ENCODE measurements at regions not wholly inside any gene's neighbourhood (a gene's known extent, or its start where the extent isn't known, plus 50 kb on each side); places are given as distances from the start of the nearest gene placed in this dataset.

DNA sequence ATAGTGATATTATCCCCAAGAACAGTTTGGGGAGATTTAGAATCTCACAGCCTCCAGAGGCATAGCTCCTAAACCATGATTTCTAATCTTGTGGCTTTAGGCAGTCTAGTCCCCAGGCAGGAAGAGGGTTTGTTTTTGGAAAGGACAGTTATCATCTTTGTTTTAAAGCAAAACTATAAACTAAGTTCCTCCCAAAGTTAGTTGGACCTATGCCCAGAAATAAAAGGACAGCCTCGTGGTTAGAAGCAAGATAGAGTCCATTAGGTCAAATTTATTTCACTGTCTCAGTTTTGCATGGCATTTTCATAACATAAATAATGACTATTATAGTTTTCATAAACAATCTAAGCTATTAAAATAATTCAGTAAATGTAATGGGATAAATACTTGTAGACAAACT, 120.5 kb downstream of the MAGEC2 start:
- DNase-seq, result no peak
- TF ChIP-seq, protein P1, sequence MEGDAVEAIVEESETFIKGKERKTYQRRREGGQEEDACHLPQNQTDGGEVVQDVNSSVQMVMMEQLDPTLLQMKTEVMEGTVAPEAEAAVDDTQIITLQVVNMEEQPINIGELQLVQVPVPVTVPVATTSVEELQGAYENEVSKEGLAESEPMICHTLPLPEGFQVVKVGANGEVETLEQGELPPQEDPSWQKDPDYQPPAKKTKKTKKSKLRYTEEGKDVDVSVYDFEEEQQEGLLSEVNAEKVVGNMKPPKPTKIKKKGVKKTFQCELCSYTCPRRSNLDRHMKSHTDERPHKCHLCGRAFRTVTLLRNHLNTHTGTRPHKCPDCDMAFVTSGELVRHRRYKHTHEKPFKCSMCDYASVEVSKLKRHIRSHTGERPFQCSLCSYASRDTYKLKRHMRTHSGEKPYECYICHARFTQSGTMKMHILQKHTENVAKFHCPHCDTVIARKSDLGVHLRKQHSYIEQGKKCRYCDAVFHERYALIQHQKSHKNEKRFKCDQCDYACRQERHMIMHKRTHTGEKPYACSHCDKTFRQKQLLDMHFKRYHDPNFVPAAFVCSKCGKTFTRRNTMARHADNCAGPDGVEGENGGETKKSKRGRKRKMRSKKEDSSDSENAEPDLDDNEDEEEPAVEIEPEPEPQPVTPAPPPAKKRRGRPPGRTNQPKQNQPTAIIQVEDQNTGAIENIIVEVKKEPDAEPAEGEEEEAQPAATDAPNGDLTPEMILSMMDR (IDR thresholded peaks at IDR 0.05), result no peak
- TF ChIP-seq POLR2A (IDR thresholded peaks at IDR 0.05), result no peak
- H3K27ac ChIP-seq, result no peak overlapping the region
- H3K36me3 ChIP-seq (ENCODE audit: low read depth, missing control alignments), result no peaks in the 10 kb centered on the region
- no peaks in the 10 kb centered on the region for H3K4me1 ChIP-seq
- intact Hi-C loops (cut with DNase I; ENCODE audit: low total_unique reads), result no loop called here
- no peaks in the 10 kb centered on the region for H3K27me3 ChIP-seq
- 22 to 29% methylated on average over 1 of the region's 1 CpG for WGBS, 2 donors
- no peak overlapping the region for H3K4me3 ChIP-seq
- H3K9me3 ChIP-seq, result no peaks in the 10 kb centered on the region

GRCh38 chrX:142076633-142077032, 128.5 kb downstream of the MAGEC2 start:
- H3K27ac ChIP-seq, result no peak overlapping the region
- DNase-seq, result no peak
- H3K4me3 ChIP-seq, result no peak overlapping the region
- TF ChIP-seq POLR2A (IDR thresholded peaks at IDR 0.05), result no peak
- TF ChIP-seq, protein P1 (IDR thresholded peaks at IDR 0.05), result no peak
- no peaks in the 10 kb centered on the region for H3K36me3 ChIP-seq (ENCODE audit: low read depth, missing control alignments)
- whole genome bisulfite sequencing, 2 donors, result 58 to 68% methylated on average over 2 of the region's 2 CpGs
- H3K27me3 ChIP-seq, result no peaks in the 10 kb centered on the region
- no peaks in the 10 kb centered on the region for H3K4me1 ChIP-seq
- intact Hi-C loops (cut with DNase I; ENCODE audit: low total_unique reads), result no loop called here
- no peaks in the 10 kb centered on the region for H3K9me3 ChIP-seq

- no peaks in the 10 kb centered on the region for H3K4me1 ChIP-seq
- H3K27me3 ChIP-seq, result no peaks in the 10 kb centered on the region
- no peaks in the 10 kb centered on the region for H3K36me3 ChIP-seq (ENCODE audit: low read depth, missing control alignments)
- no peak for DNase-seq
- intact Hi-C loops (cut with DNase I; ENCODE audit: low total_unique reads), result no loop called here
- H3K4me3 ChIP-seq, result no peak overlapping the region
- H3K27ac ChIP-seq, result no peak overlapping the region
- no peaks in the 10 kb centered on the region for H3K9me3 ChIP-seq
- WGBS, 2 donors, result 75 to 81% methylated on average over 2 of the region's 2 CpGs
- TF ChIP-seq POLR2A (IDR thresholded peaks at IDR 0.05), result no peak
- TF ChIP-seq, protein P1 (IDR thresholded peaks at IDR 0.05), result no peak
These were observed 136.7 kb downstream of the MAGEC2 start for GRCh38 chrX:142068365-142068764.

DNA sequence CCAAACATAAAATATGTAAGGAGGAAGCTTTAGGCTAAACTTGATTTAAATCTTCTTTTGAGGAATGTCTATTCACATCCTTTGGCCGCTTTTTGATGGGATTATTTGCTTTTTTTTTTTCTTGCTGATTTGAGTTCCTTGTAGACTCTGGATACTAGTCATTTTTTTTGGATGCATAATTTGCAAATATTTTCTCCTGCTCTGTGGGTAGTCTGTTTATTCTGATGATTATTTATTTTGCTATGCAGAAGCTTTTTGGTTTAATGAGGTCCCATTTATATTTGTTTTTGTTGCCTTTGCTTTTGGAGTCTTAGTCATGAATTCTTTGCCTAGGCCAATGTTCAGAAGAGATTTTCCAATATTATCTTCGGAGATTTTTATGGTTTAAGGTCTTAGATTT, 144.9 kb downstream of the MAGEC2 start:
- H3K4me3 ChIP-seq, result no peak overlapping the region
- H3K36me3 ChIP-seq (ENCODE audit: low read depth, missing control alignments), result no peaks in the 10 kb centered on the region
- WGBS, 2 donors, result 63 to 71% methylated on average over 2 of the region's 2 CpGs
- no peak for DNase-seq
- no peaks in the 10 kb centered on the region for H3K27me3 ChIP-seq
- H3K9me3 ChIP-seq, result no peaks in the 10 kb centered on the region
- H3K27ac ChIP-seq, result no peak overlapping the region
- TF ChIP-seq POLR2A (IDR thresholded peaks at IDR 0.05), result no peak
- TF ChIP-seq, protein P1 (IDR thresholded peaks at IDR 0.05), result no peak
- no peaks in the 10 kb centered on the region for H3K4me1 ChIP-seq
- intact Hi-C loops (cut with DNase I; ENCODE audit: low total_unique reads), result no loop called here

- Histone ChIP-seq H3K9me3 (no peaks in the 10 kb centered on the region), H3K36me3 (ENCODE audit: low read depth, missing control alignments) (no peaks in the 10 kb centered on the region), H3K27ac (no peak overlapping the region), H3K4me1 (no peaks in the 10 kb centered on the region), H3K27me3 (no peaks in the 10 kb centered on the region), H3K4me3 (no peak overlapping the region)
- TF ChIP-seq, protein P1 (IDR thresholded peaks at IDR 0.05), result no peak
- TF ChIP-seq POLR2A (IDR thresholded peaks at IDR 0.05), result no peak
- intact Hi-C loops (cut with DNase I; ENCODE audit: low total_unique reads), result no loop called here
- DNase-seq, result no peak
- 77 to 80% methylated on average over 1 of the region's 1 CpG for WGBS, 2 donors
These were observed 150.4 kb downstream of the MAGEC1 start for GRCh38 chrX:142054094-142054493.

Measured in testis (tissue), 2 donors.